GM19035 (cell line): ENCODE measurements at regions not wholly inside any gene's neighbourhood (a gene's known extent, or its start where the extent isn't known, plus 50 kb on each side); places are given as distances from the start of the nearest gene placed in this dataset.

Source experiments
- ATAC-seq: cut with Tn5 transposase; IDR thresholded peaks from one replicate; pipeline ENCODE4 v1.9.1; 2021; ENCODE audit not compliant: unreplicated experiment

DNA sequence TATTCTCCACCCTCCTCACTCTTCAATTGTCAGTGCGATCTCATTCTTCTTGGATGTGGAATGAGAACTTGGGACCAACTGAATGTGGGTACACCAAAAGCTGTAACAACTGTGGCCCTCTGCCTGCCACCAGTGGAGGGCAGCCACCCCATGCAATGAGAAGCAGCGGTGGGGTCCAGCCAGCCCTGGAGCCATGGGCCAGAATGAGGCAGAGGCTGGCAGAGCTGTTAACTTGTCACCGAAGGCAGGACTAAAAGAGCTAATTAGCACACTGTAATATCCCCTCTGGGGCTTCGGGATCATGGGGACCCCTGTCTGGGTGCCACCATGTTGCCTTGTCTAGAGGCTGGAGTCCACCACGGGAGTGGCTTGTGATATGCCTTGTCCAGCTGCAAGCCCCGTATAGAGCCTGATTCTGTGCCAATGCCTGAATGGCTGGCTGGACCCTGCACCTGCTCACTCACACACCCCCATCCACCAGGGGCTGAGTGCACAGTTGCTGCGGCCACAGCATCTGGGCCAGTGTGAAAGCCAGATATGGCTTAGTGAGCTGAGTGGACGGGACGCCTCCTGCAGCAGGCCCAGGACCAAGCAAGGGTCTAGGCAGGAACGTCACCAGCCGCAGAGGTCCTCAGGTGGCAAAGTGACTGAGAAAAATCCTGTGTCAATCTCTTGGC, 680.5 kb downstream of the DSC3 start:
- no peak for ATAC-seq

DNA sequence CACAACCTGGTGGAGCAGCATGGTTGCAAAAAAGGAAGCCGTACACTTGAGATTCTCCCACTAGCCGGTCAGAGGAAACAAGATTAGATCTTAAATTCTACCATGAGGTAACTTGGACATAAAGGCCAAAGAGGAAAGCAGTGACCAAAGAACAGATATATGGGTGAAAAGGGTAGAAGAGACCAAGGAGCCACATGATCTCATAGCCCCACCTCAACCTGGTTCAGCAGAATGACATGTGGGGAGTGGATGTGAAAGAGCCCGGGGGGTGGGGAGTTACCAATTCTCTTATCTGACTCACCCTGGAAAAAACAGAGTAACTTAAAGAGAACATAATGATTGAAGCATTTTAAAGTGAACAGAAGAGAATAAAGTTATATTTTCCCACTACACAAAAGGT, 683.0 kb downstream of the DSC3 start:
- ATAC-seq, result no peak

DNA sequence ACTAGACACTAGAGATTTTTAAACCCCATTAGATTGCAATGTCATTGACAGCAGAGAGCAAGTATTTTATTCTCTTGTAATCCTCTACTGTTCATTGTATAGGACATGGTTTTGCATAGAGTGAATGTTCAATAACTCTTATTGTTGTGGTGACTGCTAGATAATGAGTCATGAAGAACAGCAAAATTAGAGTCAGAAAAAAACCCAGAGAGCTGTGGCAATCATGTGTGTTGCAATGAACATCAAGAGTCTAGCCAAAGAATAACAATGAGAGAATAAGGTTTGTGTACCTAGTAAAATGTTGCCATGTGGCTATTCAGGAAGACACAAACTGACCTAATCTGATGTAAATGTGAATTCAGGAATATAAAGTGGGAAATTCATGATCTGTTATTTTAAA, 684.0 kb downstream of the DSC3 start:
- no peak for ATAC-seq

DNA sequence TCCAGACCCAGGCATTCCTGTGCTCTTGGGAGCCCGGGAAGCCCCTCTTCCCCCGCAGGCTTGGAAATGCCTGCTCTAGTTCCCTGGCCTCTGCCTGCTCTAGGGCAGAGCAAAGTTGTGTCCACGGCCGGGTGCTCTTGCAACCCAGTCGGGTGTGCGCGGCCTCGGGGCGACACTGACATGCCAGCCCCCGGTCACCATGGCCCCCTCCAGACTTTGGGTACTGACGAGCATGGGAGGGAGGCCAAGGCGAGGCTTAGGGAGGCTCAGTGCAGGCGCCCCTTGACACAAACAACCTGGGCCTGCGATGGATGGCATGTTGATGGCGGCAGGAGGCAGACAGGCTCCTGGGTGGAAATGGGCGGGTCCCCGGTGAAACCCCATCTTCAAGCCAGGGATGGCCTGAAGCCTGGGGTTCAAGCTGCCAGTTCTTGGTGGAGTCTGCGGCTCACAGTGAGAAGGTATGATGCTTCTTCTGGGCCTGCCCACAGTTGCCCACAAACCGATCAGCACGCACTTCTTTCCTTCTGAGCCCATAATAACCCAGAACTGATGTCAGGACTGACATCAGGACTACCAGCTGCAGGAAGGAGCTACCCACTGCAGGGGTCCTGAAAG, 689.9 kb downstream of the DSC3 start:
- ATAC-seq, result no peak

DNA sequence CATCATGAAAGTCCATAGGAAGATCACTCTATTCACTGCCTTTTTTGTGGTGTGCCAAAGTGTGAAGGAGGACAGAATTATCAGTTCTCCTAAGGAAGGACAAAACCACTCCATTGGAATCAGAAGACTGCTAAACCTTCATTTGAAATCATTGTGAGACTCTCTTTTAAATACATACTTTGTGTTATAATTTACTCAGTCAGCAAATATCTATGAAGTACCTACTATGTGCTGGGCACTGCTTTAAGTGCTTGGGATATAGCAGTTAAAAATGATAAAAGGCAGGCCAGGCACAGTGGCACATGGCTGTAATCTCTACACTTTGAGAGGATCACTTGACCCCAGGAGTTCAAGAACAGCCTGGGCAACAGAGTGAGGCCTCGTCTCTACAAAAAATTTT, 692.3 kb downstream of the DSC3 start:
- no peak for ATAC-seq

DNA sequence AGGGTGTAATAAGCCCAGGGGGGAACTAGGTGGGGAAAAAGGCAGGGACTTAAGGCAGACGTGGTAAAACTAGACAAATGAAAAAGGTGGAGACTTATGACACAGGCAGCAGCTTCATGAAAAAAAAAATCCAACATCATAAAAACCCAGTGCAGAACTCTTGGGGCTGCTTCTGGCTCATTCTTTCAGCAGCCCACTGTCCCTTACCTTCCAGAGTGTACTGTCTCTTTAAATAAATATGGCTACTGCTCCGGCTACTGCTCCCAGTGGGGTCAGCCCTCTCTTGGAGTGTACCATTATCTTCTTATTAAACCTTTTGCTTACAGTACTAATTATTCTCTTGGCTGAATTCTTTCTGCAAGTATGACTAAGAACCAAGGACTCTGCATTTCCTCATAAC, 699.5 kb downstream of the DSC3 start:
- ATAC-seq, result no peak

DNA sequence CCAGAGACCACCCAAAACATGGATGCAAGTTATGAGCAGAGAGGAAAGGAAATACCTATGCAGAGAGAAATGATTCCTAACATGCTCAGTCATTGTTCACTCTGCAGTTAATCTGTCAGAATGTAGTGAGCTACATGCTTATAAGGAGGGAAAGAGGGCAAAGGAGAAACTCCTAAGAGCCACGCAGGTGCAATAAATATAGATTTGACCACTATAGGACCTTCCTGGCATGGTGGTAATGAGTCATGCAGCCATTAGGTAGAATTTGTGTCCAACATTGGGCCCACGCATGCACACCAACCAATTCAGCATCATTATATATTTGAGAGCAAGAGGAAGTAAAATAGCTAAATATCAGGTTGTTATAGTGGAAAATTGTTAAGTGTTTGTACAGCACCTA, 699.9 kb downstream of the DSC3 start:
- ATAC-seq, result no peak

DNA sequence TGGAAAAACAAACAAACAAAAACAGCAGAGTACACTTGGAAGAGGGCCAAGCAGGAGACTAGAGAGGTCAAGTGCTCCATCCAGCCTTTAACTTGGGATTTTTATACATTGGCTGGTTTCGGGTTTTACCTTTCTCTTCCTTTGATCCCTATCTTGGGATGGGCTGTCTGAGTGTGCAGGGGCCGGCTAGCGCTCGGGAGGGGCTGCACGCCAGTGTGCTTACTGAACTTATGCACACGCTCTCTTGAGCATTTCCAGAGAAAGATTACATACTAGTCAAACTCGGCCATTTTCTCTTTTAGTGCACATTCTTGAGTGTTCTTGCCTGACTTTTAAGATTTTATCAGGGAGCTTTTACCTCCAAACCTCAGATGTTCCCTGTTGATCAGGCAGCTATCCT, 707.8 kb downstream of the DSC3 start:
- no peak for ATAC-seq

DNA sequence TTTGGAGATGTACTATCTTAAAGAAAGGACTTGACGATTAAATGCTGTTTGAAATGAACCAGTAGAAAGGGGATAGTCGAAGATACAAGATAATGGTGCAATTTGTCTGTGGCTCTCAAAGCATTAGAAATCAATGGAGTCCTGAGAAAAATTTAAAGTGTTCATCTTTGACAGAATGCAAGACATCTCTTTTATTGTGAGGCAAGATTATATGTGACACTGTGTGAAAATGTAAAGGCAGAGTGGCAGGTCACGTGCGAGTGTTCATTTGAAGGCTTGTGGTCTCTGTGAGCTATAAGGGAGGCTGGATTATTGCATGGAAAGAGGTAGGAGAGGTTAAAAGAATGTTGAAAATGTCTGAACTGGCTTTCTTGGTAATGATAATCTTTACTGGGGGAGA, 709.2 kb downstream of the DSC3 start:
- no peak for ATAC-seq

DNA sequence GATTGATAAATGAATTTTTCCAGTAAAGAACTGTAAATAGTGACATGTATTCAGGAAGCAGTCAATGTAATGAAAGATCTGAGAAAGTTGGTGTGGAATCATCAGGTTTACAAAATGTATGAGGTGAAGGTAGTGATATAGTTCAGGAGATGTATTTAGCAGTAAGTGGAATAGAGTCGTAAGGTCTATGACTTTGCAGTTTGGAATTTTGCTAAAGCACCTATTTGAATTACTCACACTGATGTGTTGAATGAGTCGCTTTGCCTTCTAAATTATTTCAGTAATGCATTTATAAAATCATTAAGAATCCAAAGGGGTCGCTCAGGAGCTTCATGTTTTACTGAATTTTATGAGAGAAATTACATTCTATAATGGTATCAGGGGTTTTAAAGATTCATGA, 713.7 kb downstream of the DSC3 start:
- no peak for ATAC-seq

DNA sequence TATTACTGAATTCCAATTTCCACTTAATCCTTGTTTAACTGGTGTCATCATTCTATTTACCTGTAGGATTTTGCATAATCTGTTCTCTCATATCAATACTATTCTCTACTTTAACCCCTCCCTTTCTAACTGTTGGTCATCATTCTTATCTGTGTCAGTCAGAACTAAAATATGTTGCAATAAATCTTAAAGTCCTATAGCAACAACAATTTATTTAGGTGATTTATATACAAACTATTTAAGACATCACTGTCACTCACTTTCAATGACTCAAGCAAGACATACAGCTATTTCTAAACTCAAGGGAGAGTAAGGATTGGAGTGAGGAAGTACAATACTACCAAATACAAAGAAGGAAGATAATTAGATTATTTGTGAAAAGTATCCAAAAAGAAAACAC, 740.4 kb downstream of the DSC3 start:
- ATAC-seq, result no peak

DNA sequence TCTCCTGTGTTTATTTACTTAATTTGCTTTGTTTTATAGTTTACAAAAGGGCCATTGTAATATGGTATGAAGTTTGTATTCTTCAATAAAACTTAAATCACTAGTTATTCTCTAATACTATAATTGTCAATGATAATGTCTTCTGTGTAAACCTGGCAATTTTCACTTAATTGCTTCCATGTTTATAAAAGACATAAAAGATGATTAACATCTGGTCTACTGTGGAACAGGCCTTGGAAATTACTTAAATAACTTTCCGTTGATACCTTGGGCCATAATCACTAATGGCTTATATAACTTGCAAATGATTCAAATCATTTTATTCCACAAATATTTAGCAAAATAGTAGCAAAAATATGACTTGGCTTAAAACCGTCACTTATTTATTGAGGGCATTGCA, 743.8 kb downstream of the DSC3 start:
- no peak for ATAC-seq

DNA sequence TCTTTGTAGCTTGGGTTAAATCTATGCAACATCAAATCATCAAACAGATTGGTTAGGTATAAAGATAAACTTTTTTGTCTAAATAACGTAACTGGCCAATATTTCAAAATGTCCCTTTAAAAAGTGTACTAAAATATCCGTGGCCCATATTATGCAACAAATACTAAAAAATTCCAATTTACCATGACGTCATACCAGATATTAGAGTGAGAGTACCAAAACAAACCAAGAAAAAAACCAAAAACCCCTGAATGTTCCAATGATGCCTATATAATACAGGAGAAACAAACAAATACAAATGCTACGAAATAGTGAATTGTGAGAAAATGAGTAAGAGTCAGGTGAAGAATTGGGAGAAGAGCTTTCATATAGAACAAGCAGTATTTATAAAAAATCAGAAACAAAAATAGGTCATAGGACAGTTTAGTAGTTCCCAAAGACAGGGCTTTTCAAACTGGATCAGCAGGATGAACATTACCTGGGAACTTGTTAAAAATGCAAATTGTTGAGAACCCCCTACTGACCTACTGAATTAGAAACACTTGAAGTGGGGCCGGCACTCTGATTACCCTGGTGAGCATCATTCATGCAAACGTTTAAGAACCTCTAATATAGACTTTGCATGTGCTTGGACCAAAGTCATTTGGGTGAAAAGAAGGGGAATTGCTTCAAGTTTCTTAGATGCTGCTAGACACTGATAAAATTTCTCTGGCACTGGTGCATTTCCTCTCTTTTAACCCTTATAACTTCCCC, 753.7 kb downstream of the DSC3 start:
- ATAC-seq, result no peak

DNA sequence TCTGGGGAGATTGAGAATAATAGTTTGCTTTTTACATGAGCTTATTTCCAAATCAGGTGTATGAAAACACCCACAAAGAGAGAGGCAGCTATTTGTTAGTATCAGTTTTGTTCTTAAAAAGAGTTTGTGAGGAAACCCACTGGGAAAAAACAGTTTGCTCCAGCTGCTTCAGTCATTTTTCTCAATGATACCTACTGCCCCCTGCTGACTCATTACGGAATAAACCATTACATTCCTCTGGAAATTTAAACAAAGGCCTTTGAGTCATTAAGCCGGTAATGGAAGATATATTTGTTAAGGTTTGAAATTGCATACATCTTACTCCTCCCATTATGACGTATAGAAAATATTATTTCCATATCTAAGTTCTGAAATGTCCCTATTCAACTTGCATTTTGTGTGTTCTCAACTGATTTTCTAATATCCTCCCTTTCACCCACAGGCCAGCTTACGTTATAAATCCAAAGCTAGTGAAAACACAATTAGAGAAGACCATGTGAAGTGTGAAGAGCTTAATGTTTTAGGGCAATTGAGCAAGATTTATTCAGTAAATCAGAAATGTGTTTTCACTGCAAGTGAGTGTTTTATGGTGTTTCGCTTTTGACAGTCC, 761.6 kb downstream of the DSC3 start:
- peak; percentile 70 for ATAC-seq

DNA sequence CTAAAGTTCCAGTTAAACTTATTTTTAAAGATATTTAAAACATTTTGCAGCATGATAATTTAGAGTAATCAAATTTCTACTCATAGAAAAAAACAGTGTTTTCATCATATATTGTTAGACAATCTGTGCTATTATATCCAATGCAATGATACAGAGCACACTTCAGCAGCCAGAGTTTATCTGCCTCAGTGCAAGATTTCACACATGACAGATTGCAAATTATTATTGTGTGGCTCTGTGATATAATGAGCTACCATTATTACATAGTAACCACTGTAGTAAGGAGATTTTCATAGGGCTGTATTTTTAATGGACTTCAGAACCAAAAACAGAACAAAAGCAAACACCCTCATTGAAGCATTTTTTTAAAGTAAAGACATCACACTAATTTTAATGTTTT, 762.4 kb downstream of the DSC3 start:
- ATAC-seq, result no peak

DNA sequence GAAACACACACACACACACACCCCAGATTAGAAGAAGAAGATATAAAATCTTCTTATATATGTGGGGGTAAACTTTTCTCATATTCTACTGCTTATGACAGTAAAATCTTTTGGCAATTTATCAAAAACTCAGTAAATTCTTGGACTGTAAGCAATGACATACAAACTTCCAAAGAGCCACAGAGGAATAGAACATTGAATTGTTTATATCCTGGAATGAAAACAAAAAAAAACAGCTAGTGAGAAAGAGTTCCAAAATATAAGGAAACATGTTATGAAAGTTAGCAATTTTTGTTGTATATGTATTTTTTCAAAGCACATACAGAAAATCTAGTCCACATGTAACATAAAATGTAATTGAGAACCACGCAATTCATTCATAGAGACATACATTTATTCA, 764.9 kb downstream of the DSC3 start:
- no peak for ATAC-seq

DNA sequence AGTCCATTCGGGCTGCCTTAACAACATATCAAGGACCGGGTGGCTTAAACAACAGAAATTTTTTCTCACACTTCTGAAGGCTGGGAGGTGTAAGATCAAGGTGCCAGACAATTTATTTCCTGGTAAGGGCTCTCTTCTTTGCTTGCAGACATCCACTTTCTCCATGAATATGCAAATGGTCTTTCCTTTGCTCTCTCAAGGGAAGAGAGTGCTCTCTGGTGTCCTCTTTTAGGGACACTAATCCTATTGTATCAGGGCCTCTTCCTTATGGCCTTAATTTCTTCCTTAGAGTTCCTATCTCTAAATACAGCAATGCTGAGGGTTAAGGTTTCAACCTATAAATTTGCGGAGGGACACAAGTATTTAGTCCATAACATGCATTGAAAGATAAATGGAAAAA, 770.8 kb downstream of the DSC3 start:
- no peak for ATAC-seq

DNA sequence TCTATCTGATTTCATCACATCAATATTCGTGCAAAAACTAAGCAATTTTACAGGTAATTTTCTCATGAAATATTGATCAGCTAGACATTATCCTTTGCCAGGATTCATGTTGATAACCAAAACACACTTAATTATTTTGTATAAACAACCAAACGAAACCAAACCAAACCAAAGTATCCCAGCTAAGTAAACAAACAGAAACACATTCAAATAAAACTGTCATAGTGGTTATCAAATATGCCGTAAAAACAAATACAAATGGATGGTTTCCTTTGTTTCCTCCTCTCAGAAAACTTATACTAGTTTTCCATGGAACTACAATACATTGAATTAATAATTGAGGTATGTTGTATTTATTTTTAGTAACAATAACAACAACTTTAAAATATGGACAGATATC, 777.4 kb downstream of the DSC3 start:
- no peak for ATAC-seq

DNA sequence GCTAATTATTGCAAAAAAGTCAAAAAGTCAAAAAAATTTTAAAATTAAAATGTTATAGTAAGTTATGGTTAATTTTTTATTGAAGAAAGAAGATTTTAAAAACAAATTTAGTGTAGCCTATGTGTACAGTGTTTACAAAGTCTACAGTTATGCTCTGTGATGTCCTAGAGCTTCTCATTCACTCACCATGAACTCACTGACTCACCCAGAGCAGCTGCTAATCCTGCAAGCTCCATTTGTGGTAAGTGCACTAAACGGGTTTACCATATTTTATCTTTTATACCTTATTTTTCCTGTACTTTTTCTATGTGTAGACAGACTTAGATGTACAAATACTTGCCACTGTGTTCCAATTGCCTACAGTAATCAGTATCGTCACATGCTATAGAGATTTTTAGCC, 788.2 kb downstream of the DSC3 start:
- ATAC-seq, result no peak

DNA sequence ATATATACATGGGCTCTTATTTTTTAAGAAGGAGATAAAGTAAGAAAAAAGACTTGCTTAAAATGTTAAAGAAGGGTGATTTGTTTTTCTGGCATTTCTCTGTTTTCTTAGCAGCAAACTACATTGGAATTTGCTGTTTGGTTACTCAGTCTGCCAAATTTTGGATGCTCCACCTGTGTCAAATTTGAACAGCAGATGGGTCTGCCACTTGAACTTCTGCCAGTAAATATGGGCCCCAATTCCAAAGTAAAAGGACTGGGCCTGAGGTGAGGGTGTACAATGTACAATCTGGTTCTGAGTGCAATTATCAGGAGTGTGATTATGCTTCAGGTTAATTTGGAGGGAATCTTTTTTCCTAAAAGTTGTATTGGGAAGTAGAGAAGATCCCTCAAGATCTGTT, 794.5 kb downstream of the DSC3 start:
- no peak for ATAC-seq

DNA sequence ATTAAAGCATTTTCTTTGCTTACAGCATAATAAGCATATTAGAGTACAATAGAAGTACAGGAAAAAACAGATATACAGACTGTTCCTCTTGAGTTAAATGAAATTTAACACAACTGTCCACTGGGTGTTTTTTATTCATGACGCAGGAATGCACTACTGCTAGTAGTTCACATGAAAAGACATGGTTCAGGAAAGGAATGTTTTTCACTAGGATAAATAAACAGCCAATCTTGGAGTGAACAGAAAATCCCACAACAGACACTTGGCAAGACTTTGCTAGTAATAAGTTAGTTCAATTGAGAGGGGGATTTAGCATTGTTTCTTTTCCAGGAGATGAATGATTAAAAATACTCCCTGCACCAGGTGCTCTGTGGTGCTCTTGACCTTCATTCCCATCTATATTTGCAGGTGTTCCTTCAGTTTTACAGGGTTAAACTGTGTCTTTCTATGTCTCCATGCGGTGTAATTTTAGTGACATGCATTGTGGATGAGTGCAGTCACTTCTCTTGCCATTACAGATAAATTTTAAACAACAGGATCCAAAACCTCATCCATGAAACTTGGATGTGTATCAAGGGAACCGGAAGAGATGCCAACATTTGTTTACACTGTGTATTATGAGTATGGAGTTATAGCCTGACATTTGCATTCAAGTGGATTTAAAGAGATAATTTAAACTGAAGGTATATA, 796.6 kb downstream of the DSC3 start:
- no peak for ATAC-seq

DNA sequence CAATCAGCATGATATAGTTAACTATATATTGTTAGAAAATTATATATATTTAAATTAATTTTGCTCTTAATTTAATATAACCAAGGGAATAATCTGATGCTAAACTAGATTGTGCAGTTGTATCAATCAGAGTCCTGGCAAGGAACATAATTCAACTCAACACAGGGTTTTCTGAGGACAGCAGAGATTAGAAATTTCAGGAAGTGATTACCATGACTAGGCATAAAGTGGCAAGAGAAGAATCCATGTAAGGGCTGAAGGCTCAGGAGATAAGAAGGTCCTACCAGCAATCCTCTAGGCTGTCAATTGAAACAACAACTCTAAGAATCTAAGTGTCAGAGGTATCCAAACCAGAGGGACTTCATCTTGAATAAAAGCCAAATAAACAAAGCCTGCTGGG, 807.8 kb downstream of the DSC3 start:
- ATAC-seq, result no peak
